K562 (cell line): ENCODE measurements at regions not wholly inside any gene's neighbourhood (a gene's known extent, or its start where the extent isn't known, plus 50 kb on each side); places are given as distances from the start of the nearest gene placed in this dataset.

Experiments used
- ATAC-seq: fragments of 200-7000 bp; cut with Tn5 transposase; 3 replicates; pipeline ENCODE4 v1.9.1; 2020; ENCODE audit warnings: moderate library complexity
- BruUV-seq: library from RNA; stranded (reverse); fragments of 400-500 nt; replicated peaks from 2 replicates; lab custom pipeline; 2021; lab: Mats Ljungman, UMichigan
- CTCF ChIA-PET: fragments of 300-600 bp; formaldehyde crosslinking; extraction: SDS; loops from one replicate; lab custom pipeline; 2021; ENCODE audit warnings: low intra/inter-chr PET ratio; lab: Yijun Ruan, JAX
- POLR2A ChIA-PET: fragments of 300-600, 350-650 bp; sonication (Branson Sonifier 250); formaldehyde crosslinking; extraction: SDS; loops from one replicate; lab custom pipeline; 2021; ENCODE audit warnings: antibody characterized with exemption, inconsistent platforms; lab: Yijun Ruan, JAX
- DNase-seq, 4 experiments: peaks; one replicate each; pipeline versions ENCODE4 v3.0.0 to v3.0.0-alpha.2; 2011 to 2018; ENCODE audit warnings: low spot score in 3 of 4, mixed read lengths in 3 of 4; ENCODE audit errors: extremely low read depth in 1 of 4
- FAIRE-seq: peaks from 2 replicates; lab custom pipeline; 2011; peaks lifted over from hg19 to GRCh38; lab: Jason Lieb, UNC
- H2AFZ ChIP-seq: 2 replicates; pipeline ENCODE4 v1.6.0; 2011; ENCODE audit warnings: low read depth, low read length, control low read depth, inconsistent platforms
- H3K27ac ChIP-seq: fragments of 200-600 bp; 3 replicates; pipeline ENCODE4 v1.8.0; 2011; ENCODE audit warnings: low read depth, mild to moderate bottlenecking, control low read depth, inconsistent platforms, low read length, moderate library complexity, mixed read lengths; ENCODE audit errors: extremely low read depth
- H3K27me3 ChIP-seq, 2 experiments: fragments of 300-600 bp in 1 of 2; 2 replicates in 1 of 2; 3 replicates in 1 of 2; pipeline versions ENCODE4 v1.6.0 to v1.8.0; 2011; ENCODE audit warnings: inconsistent platforms in 2 of 2, low read length in 2 of 2, mild to moderate bottlenecking in 1 of 2, mixed read lengths in 1 of 2, moderate library complexity in 1 of 2; ENCODE audit not compliant: control insufficient read depth in 2 of 2, insufficient read depth in 2 of 2
- H3K36me3 ChIP-seq: fragments of 300-600 bp; 3 replicates; pipeline ENCODE4 v1.8.0; 2011; ENCODE audit warnings: mild to moderate bottlenecking, low read length, inconsistent platforms; ENCODE audit not compliant: control insufficient read depth, insufficient read depth
- H3K4me1 ChIP-seq, 2 experiments: fragments of 200-600 bp in 1 of 2; replicated peaks in 1 of 2; 2 replicates in 1 of 2; 3 replicates in 1 of 2; pipeline versions ENCODE4 v1.5.1 to v1.8.0; 2011; ENCODE audit warnings: inconsistent platforms in 2 of 2, low read length in 2 of 2, mild to moderate bottlenecking in 1 of 2, mixed read lengths in 1 of 2, moderate library complexity in 1 of 2; ENCODE audit not compliant: control insufficient read depth in 2 of 2, insufficient read depth in 2 of 2
- H3K4me2 ChIP-seq: 2 replicates; pipeline ENCODE4 v1.6.1; 2011; ENCODE audit warnings: low read length, control low read depth, inconsistent platforms, mixed read lengths; ENCODE audit not compliant: insufficient read depth
- H3K4me3 ChIP-seq: fragments of 200-600 bp; sonication (generic), shearing (Covaris generic); 2 replicates; pipeline ENCODE4 v1.5.1; 2016; ENCODE audit warnings: control low read depth, inconsistent platforms
- H3K79me2 ChIP-seq: fragments of 200-600 bp; 3 replicates; pipeline ENCODE4 v1.8.0; 2011; ENCODE audit warnings: low read length, inconsistent platforms; ENCODE audit not compliant: control insufficient read depth, insufficient read depth
- H3K9ac ChIP-seq, 2 experiments: 2 replicates each; pipeline versions ENCODE4 v1.6.0 to v1.6.1; 2011; ENCODE audit warnings: low read depth in 2 of 2, low read length in 2 of 2, control low read depth in 1 of 2, inconsistent platforms in 1 of 2, mild to moderate bottlenecking in 1 of 2, mixed read lengths in 1 of 2; ENCODE audit not compliant: insufficient read depth in 1 of 2
- H3K9me1 ChIP-seq: one replicate; pipeline ENCODE4 v1.6.0; 2011; ENCODE audit warnings: inconsistent platforms, mild to moderate bottlenecking, low read length, moderate library complexity; ENCODE audit not compliant: control insufficient read depth, insufficient read depth
- H3K9me3 ChIP-seq: replicated peaks from 2 replicates; pipeline ENCODE4 v1.5.1; 2011; ENCODE audit warnings: low read depth, low read length, inconsistent platforms; ENCODE audit not compliant: control insufficient read depth, insufficient read depth
- H4K20me1 ChIP-seq: replicated peaks from 2 replicates; pipeline ENCODE4 v1.6.1; 2011; ENCODE audit warnings: low read length, inconsistent platforms, mixed read lengths; ENCODE audit not compliant: control insufficient read depth, insufficient read depth
- BCOR ChIP-seq: fragments of 450-650 bp; IDR thresholded peaks from 2 replicates; pipeline ENCODE4 v1.6.1; 2016
- CEBPB ChIP-seq: fragments of 450-650 bp; IDR thresholded peaks from 2 replicates; pipeline ENCODE4 v1.6.1; 2016; ENCODE audit warnings: missing genetic modification characterization, missing compliant biosample characterization
- EGR1 ChIP-seq: fragments of 450-650 bp; conservative IDR thresholded peaks from 2 replicates; pipeline ENCODE4 v1.6.1; 2017; ENCODE audit warnings: mild to moderate bottlenecking
- IRF1 ChIP-seq: sonication (generic); formaldehyde crosslinking; IDR thresholded peaks from 2 replicates; pipeline ENCODE4 v1.8.0; 2022; ENCODE audit warnings: missing genetic modification reagents, mild to moderate bottlenecking, borderline replicate concordance
- KAT8 ChIP-seq: fragments of 450-650 bp; IDR thresholded peaks from 2 replicates; pipeline ENCODE4 v1.6.1; 2016; ENCODE audit warnings: low read depth, mild to moderate bottlenecking
- NUFIP1 ChIP-seq: fragments of 450-650 bp; IDR thresholded peaks from 2 replicates; pipeline ENCODE4 v1.6.1; 2018; ENCODE audit not compliant: partially characterized antibody
- PRMT5 ChIP-seq: sonication (generic); formaldehyde crosslinking; IDR thresholded peaks from 2 replicates; pipeline ENCODE4 v1.5.0; 2020; ENCODE audit warnings: missing genetic modification reagents
- ZNF217 ChIP-seq: sonication (generic); formaldehyde crosslinking; IDR thresholded peaks from 2 replicates; pipeline ENCODE4 v1.8.0; 2022; ENCODE audit warnings: mild to moderate bottlenecking, missing genetic modification reagents
- ZNF354B ChIP-seq: fragments of 250-450 bp; sonication (Bioruptor Pico); IDR thresholded peaks from 2 replicates; pipeline ENCODE4 v1.4.0; 2020
- WGBS: fragments of 100-300 bp; shearing (Covaris generic); methylation state at CpG from one replicate; pipeline ENCODE4 v1.1.6; 2016; ENCODE audit warnings: low coverage, mixed read lengths; ENCODE audit not compliant: insufficient coverage; ENCODE audit errors: missing lambda C conversion rate; 5-methylcytosine and 5-hydroxymethylcytosine counted together
- in situ Hi-C: fragments of 300-500 bp; cut with MboI; formaldehyde crosslinking; loops from 4 replicates; pipeline ENCODE4 v1.15.0; 2018; ENCODE audit warnings: inconsistent platforms, mixed read lengths
- intact Hi-C: fragments of 100-400 bp; cut with micrococcal nuclease; formaldehyde crosslinking; loops from 2 replicates; pipeline ENCODE4 v1.14.2; 2022

- H2AFZ ChIP-seq: no peak overlapping the region
Observed at GRCh38 chr21:16770266-16770665, 742.6 kb upstream of the CXADR start.

GRCh38 chr21:16773206-16773605 lies 739.6 kb upstream of the CXADR start:
- no peaks in the 10 kb centered on the region for H3K9me3 ChIP-seq

More at GRCh38 chr21:16770266-16770665, 742.6 kb upstream of the CXADR start:
- Histone ChIP-seq H3K79me2 (no peaks in the 10 kb centered on the region), H3K4me1 (no peaks in the 10 kb centered on the region), H3K36me3 (no peaks in the 10 kb centered on the region), H4K20me1 (no peaks in the 10 kb centered on the region), H3K4me2 (no peak overlapping the region), H3K9me3 (no peaks in the 10 kb centered on the region), H3K9me1 (no peaks in the 10 kb centered on the region), H3K4me3 (no peak overlapping the region), H3K9ac (no peak overlapping the region), H3K27ac (no peak overlapping the region), H3K27me3 (no peaks in the 10 kb centered on the region)
- no peak for DNase-seq
- no TSS peak for BruUV-seq
- intact Hi-C loops: no loop called here
- ChIA-PET POLR2A (no interaction called here), CTCF (no interaction called here)
- ATAC-seq: no peak
- TF ChIP-seq PRMT5 (CRISPR knock-in tag) (no peak), BCOR (no peak), IRF1 (CRISPR knock-in tag) (no peak), ZNF354B (no peak), NUFIP1 (no peak), CEBPB (tag) (no peak), KAT8 (no peak)
- in situ Hi-C loops: no loop called here
- no peak for FAIRE-seq

More at GRCh38 chr21:16773206-16773605, 739.6 kb upstream of the CXADR start:
- no TSS peak for BruUV-seq
- DNase-seq: no peak
- H3K4me2 ChIP-seq: no peak overlapping the region
- H3K9ac ChIP-seq: no peak overlapping the region
- no peak for FAIRE-seq
- ATAC-seq: no peak
- TF ChIP-seq EGR1 (no peak), ZNF217 (CRISPR knock-in tag) (no peak)
- no peak overlapping the region for H2AFZ ChIP-seq
- no peaks in the 10 kb centered on the region for H4K20me1 ChIP-seq
- no peaks in the 10 kb centered on the region for H3K4me1 ChIP-seq
- no peaks in the 10 kb centered on the region for H3K27me3 ChIP-seq
- no peak overlapping the region for H3K27ac ChIP-seq
- H3K79me2 ChIP-seq: no peaks in the 10 kb centered on the region
- H3K36me3 ChIP-seq: no peaks in the 10 kb centered on the region
- intact Hi-C loops (no loop called here), in situ Hi-C loops (no loop called here)
- H3K4me3 ChIP-seq: no peak overlapping the region
- ChIA-PET CTCF (no interaction called here), POLR2A (no interaction called here)
- 0% methylated on average over 1 of the region's 1 CpG for WGBS
- no peaks in the 10 kb centered on the region for H3K9me1 ChIP-seq
